ENCODE measurements at regions not wholly inside any gene's neighbourhood (a gene's known extent, or its start where the extent isn't known, plus 50 kb on each side); places are given as distances from the start of the nearest gene placed in this dataset.

GRCh38 chr2:8544786-8545694, 136.8 kb upstream of the ID2 start:
- Histone ChIP-seq H3K9me3 (no peaks in the 10 kb centered on the region), H3K4me1 (peaks cover 7% of the 10 kb centered on the region; the same call in 2 of the 3 replicates), H3K27ac (peak overlapping the region in 1 of 2 experiments; percentile 50; a peak in 2 of 6 replicates), H3K4me2 (no peak overlapping the region), H3K4me3 (no peak overlapping the region)
- ChIA-PET CTCF (interaction anchor here (1.1 to 2.1 kb wide), 2 partner anchors 8 to 28 kb away, joined by 3 to 6 read pairs; no protein-coding TSS in a partner anchor), POLR2A (no interaction called here)
- 75% methylated on average over 21 of the region's 27 CpGs for WGBS (ENCODE audit: missing lambda C conversion rate)
- TF ChIP-seq, protein P1, sequence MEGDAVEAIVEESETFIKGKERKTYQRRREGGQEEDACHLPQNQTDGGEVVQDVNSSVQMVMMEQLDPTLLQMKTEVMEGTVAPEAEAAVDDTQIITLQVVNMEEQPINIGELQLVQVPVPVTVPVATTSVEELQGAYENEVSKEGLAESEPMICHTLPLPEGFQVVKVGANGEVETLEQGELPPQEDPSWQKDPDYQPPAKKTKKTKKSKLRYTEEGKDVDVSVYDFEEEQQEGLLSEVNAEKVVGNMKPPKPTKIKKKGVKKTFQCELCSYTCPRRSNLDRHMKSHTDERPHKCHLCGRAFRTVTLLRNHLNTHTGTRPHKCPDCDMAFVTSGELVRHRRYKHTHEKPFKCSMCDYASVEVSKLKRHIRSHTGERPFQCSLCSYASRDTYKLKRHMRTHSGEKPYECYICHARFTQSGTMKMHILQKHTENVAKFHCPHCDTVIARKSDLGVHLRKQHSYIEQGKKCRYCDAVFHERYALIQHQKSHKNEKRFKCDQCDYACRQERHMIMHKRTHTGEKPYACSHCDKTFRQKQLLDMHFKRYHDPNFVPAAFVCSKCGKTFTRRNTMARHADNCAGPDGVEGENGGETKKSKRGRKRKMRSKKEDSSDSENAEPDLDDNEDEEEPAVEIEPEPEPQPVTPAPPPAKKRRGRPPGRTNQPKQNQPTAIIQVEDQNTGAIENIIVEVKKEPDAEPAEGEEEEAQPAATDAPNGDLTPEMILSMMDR (IDR thresholded peaks at IDR 0.05) = peak; percentile 30
- 0 out of 2 replicates have a peak, but pooled peaks have one; percentile 15 for TF ChIP-seq FOSL2 (IDR thresholded peaks at IDR 0.05)
- peak; percentile 73 for TF ChIP-seq FOSL2 (CRISPR knock-in tag; IDR thresholded peaks at IDR 0.05)
- no peak for TF ChIP-seq HOXA7 (CRISPR knock-in tag; IDR thresholded peaks at IDR 0.05)
- TF ChIP-seq EP300 (IDR thresholded peaks at IDR 0.05) = no peak
- TF ChIP-seq KDM1A (IDR thresholded peaks at IDR 0.05; ENCODE audit: low read depth) = no peak
- TF ChIP-seq SMC3 (IDR thresholded peaks at IDR 0.05) = peak; percentile 53
- TF ChIP-seq, protein P2, sequence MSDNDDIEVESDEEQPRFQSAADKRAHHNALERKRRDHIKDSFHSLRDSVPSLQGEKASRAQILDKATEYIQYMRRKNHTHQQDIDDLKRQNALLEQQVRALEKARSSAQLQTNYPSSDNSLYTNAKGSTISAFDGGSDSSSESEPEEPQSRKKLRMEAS (IDR thresholded peaks at IDR 0.05) = no peak
- no peak for TF ChIP-seq ZFP36 (IDR thresholded peaks at IDR 0.05; ENCODE audit: borderline replicate concordance, partially characterized antibody)
- peak; percentile 48 to 53 for TF ChIP-seq RAD21 (conservative IDR thresholded peaks at IDR 0.05 in 1 of 2, IDR thresholded peaks at IDR 0.05 in 1 of 2)
- no peak for TF ChIP-seq CEBPB (IDR thresholded peaks at IDR 0.05)
- TF ChIP-seq PBX3 (IDR thresholded peaks at IDR 0.05) = no peak
- ATAC-seq (peak; percentile 57 to 83; a peak in 5 of 6 replicates), FAIRE-seq (no peak), DNase-seq (ENCODE audit: low read depth in 1 of 2, low spot score in 1 of 2) (peak; percentile 35 to 43)

- no peak for TF ChIP-seq JUN (IDR thresholded peaks at IDR 0.05)
- TF ChIP-seq CEBPB (IDR thresholded peaks at IDR 0.05) = no peak
- no peak for TF ChIP-seq MYC (IDR thresholded peaks at IDR 0.05; ENCODE audit: borderline replicate concordance, low read length)
- TF ChIP-seq HOXB5 (CRISPR knock-in tag; IDR thresholded peaks at IDR 0.05) = no peak
- no peak for TF ChIP-seq EHMT2 (IDR thresholded peaks at IDR 0.05; ENCODE audit: low read depth)
- TF ChIP-seq BHLHE40 (IDR thresholded peaks at IDR 0.05; ENCODE audit: low read depth, low read length) = no peak
- no peak for TF ChIP-seq GATA3 (IDR thresholded peaks at IDR 0.05; ENCODE audit: borderline replicate concordance)
- no peak for TF ChIP-seq RNF2 (IDR thresholded peaks at IDR 0.05; ENCODE audit: borderline replicate concordance, low read depth)
- TF ChIP-seq POLR2A (IDR thresholded peaks at IDR 0.05; ENCODE audit: low read length) = no peak
- no peak for TF ChIP-seq CHD4 (IDR thresholded peaks at IDR 0.05; ENCODE audit: borderline replicate concordance)
- no peak for TF ChIP-seq CBX8 (IDR thresholded peaks at IDR 0.05)
- no peak for TF ChIP-seq KDM5A (IDR thresholded peaks at IDR 0.05)
- no peak for TF ChIP-seq PHF8 (IDR thresholded peaks at IDR 0.05; ENCODE audit: borderline replicate concordance, low read depth)
- TF ChIP-seq NFE2L2 (conservative IDR thresholded peaks at IDR 0.05; ENCODE audit: low read length) = no peak
- TF ChIP-seq RARB (CRISPR knock-in tag; IDR thresholded peaks at IDR 0.05) = no peak
- no peak for TF ChIP-seq USF2 (IDR thresholded peaks at IDR 0.05)
- no peak for TF ChIP-seq NPAS2 (CRISPR knock-in tag; IDR thresholded peaks at IDR 0.05; ENCODE audit: borderline replicate concordance)
- ChIA-PET POLR2A (no interaction called here), CTCF (interaction anchor here (1.1 kb wide), 1 partner anchor 27 kb away, joined by 3 read pairs; no protein-coding TSS in a partner anchor)
- Histone ChIP-seq H3K4me2 (no peak overlapping the region), H3K9me3 (no peaks in the 10 kb centered on the region), H3K4me3 (no peak overlapping the region), H3K4me1 (peaks cover 7% of the 10 kb centered on the region; the same call in 2 of the 3 replicates), H3K27ac (peak overlapping the region in 1 of 2 experiments; percentile 50; a peak in 2 of 6 replicates)
- no peak for DNase-seq (ENCODE audit: low read depth in 1 of 2, low spot score in 1 of 2)
- no peak for ATAC-seq
- WGBS (ENCODE audit: missing lambda C conversion rate) = 86% methylated on average over 26 of the region's 30 CpGs
- FAIRE-seq = no peak
Measured at GRCh38 chr2:8545695-8546611, 135.9 kb upstream of the ID2 start.
